ENCODE measurements at regions not wholly inside any gene's neighbourhood (a gene's known extent, or its start where the extent isn't known, plus 50 kb on each side); places are given as distances from the start of the nearest gene placed in this dataset.

DNA sequence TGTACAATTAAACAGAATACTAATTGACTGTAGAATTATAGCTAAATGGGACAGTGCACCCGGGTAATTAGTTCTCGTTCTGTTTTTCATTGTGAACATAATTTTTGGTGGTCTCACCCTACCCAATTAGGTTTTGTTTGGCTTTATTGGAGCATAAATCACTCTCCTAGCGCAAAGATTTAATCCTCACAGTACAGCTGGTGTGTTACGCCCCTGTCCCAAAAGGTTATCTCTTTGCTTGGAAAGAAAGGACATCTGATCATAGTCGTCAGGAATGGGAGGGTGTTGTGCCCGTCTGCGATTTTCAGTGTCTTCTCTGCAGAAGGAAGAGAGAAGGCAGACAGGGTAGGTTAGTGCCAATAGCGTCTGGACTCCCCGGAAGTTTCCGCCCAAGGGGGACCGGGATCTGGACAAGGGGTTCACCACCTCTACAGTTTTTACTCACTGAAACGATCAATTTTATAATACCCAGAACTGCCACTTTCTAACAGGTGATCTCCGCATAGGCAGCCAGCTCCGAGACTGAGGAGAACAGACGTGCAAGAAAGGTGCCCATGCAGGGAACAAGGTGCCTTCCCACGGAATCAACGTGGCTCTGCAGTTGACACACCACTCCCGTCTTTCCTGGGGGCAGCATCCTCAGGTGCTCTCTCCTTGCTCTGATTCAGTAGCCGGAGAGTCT is 617.4 kb upstream of the CDH4 start:
- Histone ChIP-seq H3K36me3 (ENCODE audit: low read length) (no peaks in the 10 kb centered on the region), H2AFZ (ENCODE audit: low read depth, low read length, severe bottlenecking) (no peak overlapping the region), H3K27ac (ENCODE audit: low read depth, low read length) (no peak overlapping the region), H3K4me3 (ENCODE audit: insufficient read depth, low read length, poor library complexity, severe bottlenecking) (no peak overlapping the region), H3K9me2 (replicated peaks; ENCODE audit: insufficient read depth, low read length) (0 out of 2 replicates have a peak, but pooled peaks cover 4% of the 10 kb centered on the region), H3F3A (ENCODE audit: insufficient read depth) (no peaks in the 10 kb centered on the region), H3K4me2 (ENCODE audit: low read depth, low read length, poor library complexity, severe bottlenecking) (no peak overlapping the region), H3K9me3 (ENCODE audit: insufficient read depth, low read length) (no peaks in the 10 kb centered on the region), H3K79me2 (ENCODE audit: insufficient read depth, low read length) (no peaks in the 10 kb centered on the region), H4K20me1 (ENCODE audit: low read depth, low read length) (no peaks in the 10 kb centered on the region), H3K9ac (ENCODE audit: low read length) (no peak overlapping the region), H3K27me3 (ENCODE audit: low read length) (no peaks in the 10 kb centered on the region)
- no peak for TF ChIP-seq EZH2phosphoT487 (conservative IDR thresholded peaks at IDR 0.05; ENCODE audit: low read length)
- TF ChIP-seq, protein P1, sequence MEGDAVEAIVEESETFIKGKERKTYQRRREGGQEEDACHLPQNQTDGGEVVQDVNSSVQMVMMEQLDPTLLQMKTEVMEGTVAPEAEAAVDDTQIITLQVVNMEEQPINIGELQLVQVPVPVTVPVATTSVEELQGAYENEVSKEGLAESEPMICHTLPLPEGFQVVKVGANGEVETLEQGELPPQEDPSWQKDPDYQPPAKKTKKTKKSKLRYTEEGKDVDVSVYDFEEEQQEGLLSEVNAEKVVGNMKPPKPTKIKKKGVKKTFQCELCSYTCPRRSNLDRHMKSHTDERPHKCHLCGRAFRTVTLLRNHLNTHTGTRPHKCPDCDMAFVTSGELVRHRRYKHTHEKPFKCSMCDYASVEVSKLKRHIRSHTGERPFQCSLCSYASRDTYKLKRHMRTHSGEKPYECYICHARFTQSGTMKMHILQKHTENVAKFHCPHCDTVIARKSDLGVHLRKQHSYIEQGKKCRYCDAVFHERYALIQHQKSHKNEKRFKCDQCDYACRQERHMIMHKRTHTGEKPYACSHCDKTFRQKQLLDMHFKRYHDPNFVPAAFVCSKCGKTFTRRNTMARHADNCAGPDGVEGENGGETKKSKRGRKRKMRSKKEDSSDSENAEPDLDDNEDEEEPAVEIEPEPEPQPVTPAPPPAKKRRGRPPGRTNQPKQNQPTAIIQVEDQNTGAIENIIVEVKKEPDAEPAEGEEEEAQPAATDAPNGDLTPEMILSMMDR (IDR thresholded peaks at IDR 0.05; ENCODE audit: insufficient read depth, low read length, poor library complexity, severe bottlenecking), result no peak

DNA sequence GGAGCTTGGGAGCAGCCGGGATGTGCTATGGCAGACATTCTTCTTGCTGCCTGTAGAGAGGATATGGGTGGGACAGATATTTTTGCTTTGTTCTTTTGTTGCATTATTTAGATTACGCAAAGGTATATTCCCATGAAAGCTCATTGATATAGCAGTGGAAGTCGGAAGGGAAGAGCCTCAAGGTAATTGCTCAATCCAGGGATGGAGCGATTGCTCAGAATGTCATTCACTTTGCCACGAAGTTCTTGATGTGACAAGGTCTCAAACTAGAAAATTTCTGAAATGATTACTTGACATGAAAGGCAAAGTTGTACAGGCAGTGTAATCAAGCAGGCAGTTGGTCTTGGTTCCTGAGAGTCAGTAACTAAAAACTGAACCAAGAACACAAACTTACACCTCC is 615.6 kb upstream of the CDH4 start:
- TF ChIP-seq, protein P1 (IDR thresholded peaks at IDR 0.05; ENCODE audit: insufficient read depth, low read length, poor library complexity, severe bottlenecking), result no peak
- TF ChIP-seq EZH2phosphoT487 (conservative IDR thresholded peaks at IDR 0.05; ENCODE audit: low read length), result no peak
- H3K4me3 ChIP-seq (ENCODE audit: insufficient read depth, low read length, poor library complexity, severe bottlenecking), result no peak overlapping the region
- H3K9me2 ChIP-seq (replicated peaks; ENCODE audit: insufficient read depth, low read length), result 0 out of 2 replicates have a peak, but pooled peaks cover 4% of the 10 kb centered on the region

DNA sequence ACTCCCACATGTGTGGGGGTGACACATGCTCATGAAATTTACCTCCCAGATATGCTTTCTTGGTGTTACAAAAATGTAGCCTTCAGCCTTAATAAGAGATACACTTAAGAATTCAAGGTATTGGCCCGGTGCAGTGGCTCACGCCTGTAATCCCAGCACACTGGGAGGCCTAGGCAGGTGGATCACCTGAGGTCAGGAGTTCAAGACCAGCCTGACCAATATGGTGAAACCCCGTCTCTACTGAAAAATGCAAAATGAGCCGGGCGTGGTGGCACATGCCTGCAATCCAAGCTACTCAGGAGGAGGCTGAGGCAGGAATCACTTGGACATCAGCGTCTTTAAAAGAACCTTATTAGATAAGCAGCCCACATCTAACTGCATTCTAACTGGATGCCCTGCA is 614.3 kb upstream of the CDH4 start:
- no peak overlapping the region for H3K4me3 ChIP-seq (ENCODE audit: insufficient read depth, low read length, poor library complexity, severe bottlenecking)
- H3K9me2 ChIP-seq (replicated peaks; ENCODE audit: insufficient read depth, low read length), result no peaks in the 10 kb centered on the region
- H3K27me3 ChIP-seq (ENCODE audit: low read length), result no peaks in the 10 kb centered on the region
- H3K9ac ChIP-seq (ENCODE audit: low read length), result no peak overlapping the region
- H3F3A ChIP-seq (ENCODE audit: insufficient read depth), result no peaks in the 10 kb centered on the region
- no peak overlapping the region for H3K27ac ChIP-seq (ENCODE audit: low read depth, low read length)
- H3K36me3 ChIP-seq (ENCODE audit: low read length), result no peaks in the 10 kb centered on the region
- H3K9me3 ChIP-seq (ENCODE audit: insufficient read depth, low read length), result no peaks in the 10 kb centered on the region
- TF ChIP-seq, protein P1 (IDR thresholded peaks at IDR 0.05; ENCODE audit: insufficient read depth, low read length, poor library complexity, severe bottlenecking), result no peak
- TF ChIP-seq EZH2phosphoT487 (conservative IDR thresholded peaks at IDR 0.05; ENCODE audit: low read length), result no peak
- H3K4me2 ChIP-seq (ENCODE audit: low read depth, low read length, poor library complexity, severe bottlenecking), result no peak overlapping the region
- no peak overlapping the region for H2AFZ ChIP-seq (ENCODE audit: low read depth, low read length, severe bottlenecking)
- H3K79me2 ChIP-seq (ENCODE audit: insufficient read depth, low read length), result no peaks in the 10 kb centered on the region
- H4K20me1 ChIP-seq (ENCODE audit: low read depth, low read length), result no peaks in the 10 kb centered on the region

More for the DNA sequence above, 615.6 kb upstream of the CDH4 start:
- no peaks in the 10 kb centered on the region for H3F3A ChIP-seq (ENCODE audit: insufficient read depth)
- H3K9ac ChIP-seq (ENCODE audit: low read length), result no peak overlapping the region
- no peaks in the 10 kb centered on the region for H4K20me1 ChIP-seq (ENCODE audit: low read depth, low read length)
- H3K27me3 ChIP-seq (ENCODE audit: low read length), result no peaks in the 10 kb centered on the region
- H3K4me2 ChIP-seq (ENCODE audit: low read depth, low read length, poor library complexity, severe bottlenecking), result no peak overlapping the region
- no peaks in the 10 kb centered on the region for H3K9me3 ChIP-seq (ENCODE audit: insufficient read depth, low read length)
- no peaks in the 10 kb centered on the region for H3K79me2 ChIP-seq (ENCODE audit: insufficient read depth, low read length)
- no peaks in the 10 kb centered on the region for H3K36me3 ChIP-seq (ENCODE audit: low read length)
- H2AFZ ChIP-seq (ENCODE audit: low read depth, low read length, severe bottlenecking), result no peak overlapping the region
- H3K27ac ChIP-seq (ENCODE audit: low read depth, low read length), result no peak overlapping the region
